ENCODE measurements at regions not wholly inside any gene's neighbourhood (a gene's known extent, or its start where the extent isn't known, plus 50 kb on each side); places are given as distances from the start of the nearest gene placed in this dataset.

GRCh38 chr10:128994598-128995143 is 472.4 kb upstream of the MGMT start:
- no peak for DNase-seq

GRCh38 chr10:128995676-128996075 is 471.4 kb upstream of the MGMT start:
- DNase-seq: no peak

- no peak for DNase-seq
These were observed 470.9 kb upstream of the MGMT start for GRCh38 chr10:128996092-128996491.

GRCh38 chr10:128998101-128998805 is 468.8 kb upstream of the MGMT start:
- no peak for DNase-seq

GRCh38 chr10:129004398-129004797 is 462.6 kb upstream of the MGMT start:
- no peak for DNase-seq

- DNase-seq: no peak
These were observed 462.0 kb upstream of the MGMT start for GRCh38 chr10:129005080-129005479.

- DNase-seq: no peak
These were observed 461.2 kb upstream of the MGMT start for GRCh38 chr10:129005804-129006203.

GRCh38 chr10:129018511-129018910 is 448.5 kb upstream of the MGMT start:
- no peak for DNase-seq

- DNase-seq: no peak
These were observed 446.2 kb upstream of the MGMT start for GRCh38 chr10:129020651-129021330.

- peak; percentile 75 for DNase-seq
These were observed 445.3 kb upstream of the MGMT start for GRCh38 chr10:129021594-129022304.

- peak; percentile 86 for DNase-seq
These were observed 444.0 kb upstream of the MGMT start for GRCh38 chr10:129023082-129023481.

- no peak for DNase-seq
These were observed 443.0 kb upstream of the MGMT start for GRCh38 chr10:129024046-129024445.

- no peak for DNase-seq
These were observed 441.3 kb upstream of the MGMT start for GRCh38 chr10:129025787-129026186.

- DNase-seq: no peak
These were observed 439.1 kb upstream of the MGMT start for GRCh38 chr10:129027906-129028305.

- no peak for DNase-seq
These were observed 438.6 kb upstream of the MGMT start for GRCh38 chr10:129028451-129028850.

GRCh38 chr10:129029051-129029450 is 438.0 kb upstream of the MGMT start:
- DNase-seq: no peak

- no peak for DNase-seq
These were observed 437.0 kb upstream of the MGMT start for GRCh38 chr10:129029851-129030602.

- DNase-seq: no peak
These were observed 436.5 kb upstream of the MGMT start for GRCh38 chr10:129030603-129030895.

GRCh38 chr10:129030996-129031843 is 435.8 kb upstream of the MGMT start:
- DNase-seq: peak; percentile 89

GRCh38 chr10:129031844-129032150 is 435.2 kb upstream of the MGMT start:
- no peak for DNase-seq

- DNase-seq: no peak
These were observed 434.4 kb upstream of the MGMT start for GRCh38 chr10:129032372-129033313.

All from left hindlimb (tissue), 1 donor.